ENCODE measurements at regions not wholly inside any gene's neighbourhood (a gene's known extent, or its start where the extent isn't known, plus 50 kb on each side); places are given as distances from the start of the nearest gene placed in this dataset.

DNA sequence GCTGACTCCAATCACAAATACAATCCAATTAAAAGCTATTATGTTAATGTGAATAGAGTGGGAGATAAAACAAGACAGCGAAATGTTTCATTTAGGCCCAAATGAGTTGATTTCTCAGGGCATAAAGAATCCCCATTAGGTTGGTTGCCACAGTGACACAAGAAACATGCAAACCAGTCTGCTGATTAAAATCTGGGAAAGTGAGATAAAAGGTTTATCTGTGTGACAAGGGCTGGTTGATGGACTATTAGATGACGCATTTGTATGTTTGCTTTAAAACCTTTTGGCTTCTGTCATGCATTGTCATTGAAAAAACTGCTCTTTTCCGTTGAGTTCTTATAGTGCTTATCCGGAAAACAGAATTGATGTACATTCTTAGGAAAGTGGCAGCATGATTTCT lies 658.2 kb downstream of the GATA3 start:
- ATAC-seq (ENCODE audit: low read depth in 2 of 2): no peak
- H3K27me3 Mint-ChIP-seq: peaks cover 18% of the 10 kb centered on the region
- no peaks in the 10 kb centered on the region for H3K4me1 Mint-ChIP-seq
- no peak overlapping the region for H3K27ac Mint-ChIP-seq
- H3K36me3 ChIP-seq (ENCODE audit: control insufficient read depth, insufficient read depth, low read length): no peaks in the 10 kb centered on the region
- no peak overlapping the region for H3K4me3 Mint-ChIP-seq
- no peaks in the 10 kb centered on the region for H3K36me3 Mint-ChIP-seq
- H3K4me1 ChIP-seq (ENCODE audit: control insufficient read depth, insufficient read depth, low read length, poor library complexity, severe bottlenecking): no peaks in the 10 kb centered on the region
- H3K27me3 ChIP-seq (ENCODE audit: control insufficient read depth, insufficient read depth, low read length): no peaks in the 10 kb centered on the region
- no peak overlapping the region for H3K4me3 ChIP-seq (ENCODE audit: low read depth, low read length)
- peaks cover 0 to 2% of the 10 kb centered on the region in 2 experiments for H3K9me3 ChIP-seq (ENCODE audit: control insufficient read depth in 2 of 2, low read length in 2 of 2)
- no peak overlapping the region for H3K27ac ChIP-seq (ENCODE audit: insufficient read depth, low read length, poor library complexity, severe bottlenecking)
- no peak for DNase-seq
- H3K9me3 Mint-ChIP-seq: peaks cover 0 to 6% (median 1%) of the 10 kb centered on the region in 7 donors

GRCh38 chr10:8719971-8720370 lies 665.5 kb downstream of the GATA3 start:
- Histone ChIP-seq H3K36me3 (ENCODE audit: control insufficient read depth, insufficient read depth, low read length) (no peaks in the 10 kb centered on the region), H3K4me3 (ENCODE audit: low read depth, low read length) (no peak overlapping the region), H3K9me3 (ENCODE audit: control insufficient read depth in 2 of 2, low read length in 2 of 2) (peaks cover 4 to 23% of the 10 kb centered on the region in 2 experiments), H3K4me1 (ENCODE audit: control insufficient read depth, insufficient read depth, low read length, poor library complexity, severe bottlenecking) (no peaks in the 10 kb centered on the region), H3K27me3 (ENCODE audit: control insufficient read depth, insufficient read depth, low read length) (no peaks in the 10 kb centered on the region), H3K27ac (ENCODE audit: insufficient read depth, low read length, poor library complexity, severe bottlenecking) (no peak overlapping the region)
- Mint-ChIP-seq H3K36me3 (no peaks in the 10 kb centered on the region), H3K9me3 (peaks cover 4 to 25% (median 11%) of the 10 kb centered on the region in 7 donors), H3K27ac (no peak overlapping the region), H3K27me3 (peaks cover 9% of the 10 kb centered on the region), H3K4me1 (no peaks in the 10 kb centered on the region), H3K4me3 (no peak overlapping the region)
- ATAC-seq (ENCODE audit: low read depth in 2 of 2) (no peak), DNase-seq (no peak)

DNA sequence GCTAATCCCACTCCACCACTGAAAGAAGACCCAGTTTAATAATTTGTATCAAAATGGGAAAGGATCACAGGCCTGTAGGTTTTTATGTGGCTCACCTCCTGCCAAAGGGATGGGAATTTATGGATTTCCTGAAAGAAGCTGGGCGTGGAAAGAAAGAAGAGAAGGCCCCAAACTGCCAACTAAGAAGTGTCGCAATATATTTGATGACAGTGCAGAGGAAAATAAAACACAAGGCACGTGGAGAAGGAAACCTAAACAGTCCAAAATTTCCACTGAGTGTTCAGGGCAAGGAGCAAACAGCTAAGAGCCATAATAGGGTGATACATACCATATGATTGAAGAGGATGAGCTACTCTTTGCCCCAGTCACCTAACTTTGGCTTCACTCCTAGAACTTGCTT lies 667.2 kb downstream of the GATA3 start:
- Mint-ChIP-seq H3K4me3 (no peak overlapping the region), H3K4me1 (no peaks in the 10 kb centered on the region), H3K36me3 (no peaks in the 10 kb centered on the region), H3K9me3 (peaks cover 2 to 25% (median 11%) of the 10 kb centered on the region in 7 donors), H3K27me3 (peaks cover 9% of the 10 kb centered on the region), H3K27ac (no peak overlapping the region)
- H3K4me1 ChIP-seq (ENCODE audit: control insufficient read depth, insufficient read depth, low read length, poor library complexity, severe bottlenecking): no peaks in the 10 kb centered on the region
- H3K4me3 ChIP-seq (ENCODE audit: low read depth, low read length): no peak overlapping the region
- H3K27ac ChIP-seq (ENCODE audit: insufficient read depth, low read length, poor library complexity, severe bottlenecking): no peak overlapping the region
- H3K9me3 ChIP-seq (ENCODE audit: control insufficient read depth in 2 of 2, low read length in 2 of 2): peaks cover 4 to 23% of the 10 kb centered on the region in 2 experiments
- no peaks in the 10 kb centered on the region for H3K36me3 ChIP-seq (ENCODE audit: control insufficient read depth, insufficient read depth, low read length)
- H3K27me3 ChIP-seq (ENCODE audit: control insufficient read depth, insufficient read depth, low read length): no peaks in the 10 kb centered on the region
- DNase-seq: no peak
- no peak for ATAC-seq (ENCODE audit: low read depth in 2 of 2)

GRCh38 chr10:8722835-8723234 lies 668.3 kb downstream of the GATA3 start:
- Mint-ChIP-seq H3K4me3 (no peak overlapping the region), H3K9me3 (peaks cover 2 to 25% (median 11%) of the 10 kb centered on the region in 7 donors), H3K4me1 (no peaks in the 10 kb centered on the region), H3K27ac (no peak overlapping the region), H3K27me3 (peaks cover 4% of the 10 kb centered on the region), H3K36me3 (no peaks in the 10 kb centered on the region)
- ATAC-seq (ENCODE audit: low read depth in 2 of 2): no peak
- Histone ChIP-seq H3K36me3 (ENCODE audit: control insufficient read depth, insufficient read depth, low read length) (no peaks in the 10 kb centered on the region), H3K4me3 (ENCODE audit: low read depth, low read length) (no peak overlapping the region), H3K27ac (ENCODE audit: insufficient read depth, low read length, poor library complexity, severe bottlenecking) (no peak overlapping the region), H3K4me1 (ENCODE audit: control insufficient read depth, insufficient read depth, low read length, poor library complexity, severe bottlenecking) (no peaks in the 10 kb centered on the region), H3K27me3 (ENCODE audit: control insufficient read depth, insufficient read depth, low read length) (no peaks in the 10 kb centered on the region), H3K9me3 (ENCODE audit: control insufficient read depth in 2 of 2, low read length in 2 of 2) (peaks cover 4 to 19% of the 10 kb centered on the region in 2 experiments)
- DNase-seq: no peak

- Mint-ChIP-seq H3K36me3 (no peaks in the 10 kb centered on the region), H3K4me3 (no peak overlapping the region)
These were observed 670.9 kb downstream of the GATA3 start for GRCh38 chr10:8725343-8725742.

GRCh38 chr10:8726084-8726778 lies 671.7 kb downstream of the GATA3 start:
- no peaks in the 10 kb centered on the region for H3K4me1 Mint-ChIP-seq
- Histone ChIP-seq H3K4me1 (ENCODE audit: control insufficient read depth, insufficient read depth, low read length, poor library complexity, severe bottlenecking) (no peaks in the 10 kb centered on the region), H3K27me3 (ENCODE audit: control insufficient read depth, insufficient read depth, low read length) (no peaks in the 10 kb centered on the region), H3K4me3 (ENCODE audit: low read depth, low read length) (no peak overlapping the region), H3K27ac (ENCODE audit: insufficient read depth, low read length, poor library complexity, severe bottlenecking) (no peak overlapping the region), H3K9me3 (ENCODE audit: control insufficient read depth in 2 of 2, low read length in 2 of 2) (peaks cover 0 to 5% of the 10 kb centered on the region in 2 experiments), H3K36me3 (ENCODE audit: control insufficient read depth, insufficient read depth, low read length) (no peaks in the 10 kb centered on the region)
- H3K27me3 Mint-ChIP-seq: peaks cover 8% of the 10 kb centered on the region
- DNase-seq (no peak), ATAC-seq (ENCODE audit: low read depth in 2 of 2) (no peak)
- peaks cover 0 to 8% (median 2%) of the 10 kb centered on the region in 7 donors for H3K9me3 Mint-ChIP-seq
- H3K4me3 Mint-ChIP-seq: no peak overlapping the region
- no peak overlapping the region for H3K27ac Mint-ChIP-seq
- H3K36me3 Mint-ChIP-seq: no peaks in the 10 kb centered on the region

More at GRCh38 chr10:8725343-8725742, 670.9 kb downstream of the GATA3 start:
- Mint-ChIP-seq H3K27ac (no peak overlapping the region), H3K9me3 (peaks cover 0 to 8% (median 2%) of the 10 kb centered on the region in 7 donors), H3K27me3 (peaks cover 8% of the 10 kb centered on the region), H3K4me1 (no peaks in the 10 kb centered on the region)
- no peak for ATAC-seq (ENCODE audit: low read depth in 2 of 2)
- Histone ChIP-seq H3K27me3 (ENCODE audit: control insufficient read depth, insufficient read depth, low read length) (no peaks in the 10 kb centered on the region), H3K9me3 (ENCODE audit: control insufficient read depth in 2 of 2, low read length in 2 of 2) (peaks cover 0 to 5% of the 10 kb centered on the region in 2 experiments), H3K4me3 (ENCODE audit: low read depth, low read length) (no peak overlapping the region), H3K36me3 (ENCODE audit: control insufficient read depth, insufficient read depth, low read length) (no peaks in the 10 kb centered on the region), H3K27ac (ENCODE audit: insufficient read depth, low read length, poor library complexity, severe bottlenecking) (no peak overlapping the region), H3K4me1 (ENCODE audit: control insufficient read depth, insufficient read depth, low read length, poor library complexity, severe bottlenecking) (no peaks in the 10 kb centered on the region)
- no peak for DNase-seq

DNA sequence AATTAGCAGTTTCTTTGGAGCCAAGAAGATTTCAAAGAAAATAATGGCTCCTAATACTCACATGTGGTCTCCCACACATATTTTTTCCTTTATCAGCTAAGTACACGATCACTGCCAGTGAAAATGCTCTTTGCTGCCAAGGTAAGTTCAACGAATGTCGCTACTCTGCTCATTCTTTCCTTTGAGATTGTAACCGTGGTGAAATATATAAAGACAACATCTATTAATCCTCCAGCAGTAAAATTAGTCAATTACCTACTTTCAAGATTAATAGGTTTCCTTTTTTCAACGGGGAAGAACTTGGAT lies 672.2 kb downstream of the GATA3 start:
- Histone ChIP-seq H3K27ac (ENCODE audit: insufficient read depth, low read length, poor library complexity, severe bottlenecking) (no peak overlapping the region), H3K9me3 (ENCODE audit: control insufficient read depth in 2 of 2, low read length in 2 of 2) (peaks cover 0 to 5% of the 10 kb centered on the region in 2 experiments), H3K4me1 (ENCODE audit: control insufficient read depth, insufficient read depth, low read length, poor library complexity, severe bottlenecking) (no peaks in the 10 kb centered on the region), H3K36me3 (ENCODE audit: control insufficient read depth, insufficient read depth, low read length) (no peaks in the 10 kb centered on the region), H3K4me3 (ENCODE audit: low read depth, low read length) (no peak overlapping the region), H3K27me3 (ENCODE audit: control insufficient read depth, insufficient read depth, low read length) (no peaks in the 10 kb centered on the region)
- no peak overlapping the region for H3K27ac Mint-ChIP-seq
- no peaks in the 10 kb centered on the region for H3K4me1 Mint-ChIP-seq
- peaks cover 10% of the 10 kb centered on the region for H3K27me3 Mint-ChIP-seq
- H3K36me3 Mint-ChIP-seq: no peaks in the 10 kb centered on the region
- DNase-seq: no peak
- H3K9me3 Mint-ChIP-seq: peaks cover 0 to 6% (median 2%) of the 10 kb centered on the region in 7 donors
- ATAC-seq (ENCODE audit: low read depth in 2 of 2): no peak
- no peak overlapping the region for H3K4me3 Mint-ChIP-seq
